Large intestine (tissue), 3 donors: ENCODE measurements at regions not wholly inside any gene's neighbourhood (a gene's known extent, or its start where the extent isn't known, plus 50 kb on each side); places are given as distances from the start of the nearest gene placed in this dataset.

ENCODE experiments used
- DNase-seq, 2 donors: peaks; one replicate each; pipeline versions ENCODE4 v3.0.0 to v3.0.0-alpha.2; 2013
- H3K27ac ChIP-seq: one replicate; pipeline ENCODE4 v1.5.1; 2013; ENCODE audit warnings: low read length
- H3K27me3 ChIP-seq: 2 replicates; pipeline ENCODE4 v1.6.1; 2013; ENCODE audit warnings: low read length; ENCODE audit not compliant: control insufficient read depth, insufficient read depth
- H3K36me3 ChIP-seq: 2 replicates; pipeline ENCODE4 v1.6.1; 2013; ENCODE audit warnings: low read length; ENCODE audit not compliant: control insufficient read depth, insufficient read depth
- H3K4me1 ChIP-seq: one replicate; pipeline ENCODE4 v1.6.1; 2013; ENCODE audit warnings: low read length; ENCODE audit not compliant: control insufficient read depth, insufficient read depth
- H3K4me3 ChIP-seq: one replicate; pipeline ENCODE4 v1.5.1; 2013; ENCODE audit warnings: low read length
- H3K9me3 ChIP-seq: one replicate; pipeline ENCODE4 v1.6.1; 2013; ENCODE audit warnings: mild to moderate bottlenecking, low read depth, low read length, moderate library complexity; ENCODE audit not compliant: control insufficient read depth
- WGBS: methylation state at CpG from one replicate; pipeline ENCODE4 v1.1.5; 2013; ENCODE audit warnings: low lambda C conversion rate; ENCODE audit not compliant: insufficient coverage; 5-methylcytosine and 5-hydroxymethylcytosine counted together

GRCh38 chr18:1464444-1465217, 560.0 kb downstream of the ADCYAP1 start:
- Histone ChIP-seq H3K4me3 (no peak overlapping the region), H3K27ac (no peak overlapping the region), H3K9me3 (no peaks in the 10 kb centered on the region), H3K4me1 (no peaks in the 10 kb centered on the region), H3K36me3 (no peaks in the 10 kb centered on the region), H3K27me3 (no peaks in the 10 kb centered on the region)
- DNase-seq = no peak
- WGBS = 90% methylated on average over 2 of the region's 4 CpGs

- WGBS = 100% methylated on average over 2 of the region's 3 CpGs
- no peaks in the 10 kb centered on the region for H3K36me3 ChIP-seq
- H3K4me3 ChIP-seq = no peak overlapping the region
- H3K27me3 ChIP-seq = no peaks in the 10 kb centered on the region
- H3K9me3 ChIP-seq = no peaks in the 10 kb centered on the region
- no peaks in the 10 kb centered on the region for H3K4me1 ChIP-seq
- no peak for DNase-seq
- H3K27ac ChIP-seq = no peak overlapping the region
Measured at GRCh38 chr18:1466035-1466434, 561.4 kb downstream of the ADCYAP1 start.

GRCh38 chr18:1467461-1467964, 562.8 kb downstream of the ADCYAP1 start:
- Histone ChIP-seq H3K9me3 (no peaks in the 10 kb centered on the region), H3K27ac (no peak overlapping the region), H3K4me1 (no peaks in the 10 kb centered on the region), H3K36me3 (no peaks in the 10 kb centered on the region), H3K4me3 (no peak overlapping the region), H3K27me3 (no peaks in the 10 kb centered on the region)
- DNase-seq = no peak
- WGBS = no CpG with 5 or more reads among the region's 5 CpGs

- no peak for DNase-seq
- no peaks in the 10 kb centered on the region for H3K4me1 ChIP-seq
- no peaks in the 10 kb centered on the region for H3K27me3 ChIP-seq
- no peak overlapping the region for H3K27ac ChIP-seq
- H3K36me3 ChIP-seq = no peaks in the 10 kb centered on the region
- no peaks in the 10 kb centered on the region for H3K9me3 ChIP-seq
- 80% methylated on average over 1 of the region's 2 CpGs for WGBS
- no peak overlapping the region for H3K4me3 ChIP-seq
Measured at GRCh38 chr18:1468550-1468949, 563.9 kb downstream of the ADCYAP1 start.

GRCh38 chr18:1475867-1476266, 571.2 kb downstream of the ADCYAP1 start:
- DNase-seq = no peak
- no CpG with 5 or more reads among the region's 7 CpGs for WGBS
- H3K27me3 ChIP-seq = no peaks in the 10 kb centered on the region
- no peaks in the 10 kb centered on the region for H3K36me3 ChIP-seq
- H3K4me3 ChIP-seq = no peak overlapping the region
- H3K27ac ChIP-seq = no peak overlapping the region
- H3K9me3 ChIP-seq = no peaks in the 10 kb centered on the region
- no peaks in the 10 kb centered on the region for H3K4me1 ChIP-seq

GRCh38 chr18:1480309-1480708, 575.6 kb downstream of the ADCYAP1 start:
- Histone ChIP-seq H3K4me3 (no peak overlapping the region), H3K4me1 (no peaks in the 10 kb centered on the region), H3K9me3 (no peaks in the 10 kb centered on the region), H3K36me3 (no peaks in the 10 kb centered on the region), H3K27me3 (no peaks in the 10 kb centered on the region), H3K27ac (no peak overlapping the region)
- DNase-seq = no peak
- WGBS = no CpG with 5 or more reads among the region's 2 CpGs

- 100% methylated on average over 1 of the region's 1 CpG for WGBS
- no peaks in the 10 kb centered on the region for H3K27me3 ChIP-seq
- H3K36me3 ChIP-seq = no peaks in the 10 kb centered on the region
- H3K4me1 ChIP-seq = no peaks in the 10 kb centered on the region
- no peak overlapping the region for H3K27ac ChIP-seq
- no peak for DNase-seq
- no peak overlapping the region for H3K4me3 ChIP-seq
- H3K9me3 ChIP-seq = no peaks in the 10 kb centered on the region
Measured at GRCh38 chr18:1481577-1481976, 576.9 kb downstream of the ADCYAP1 start.

- Histone ChIP-seq H3K9me3 (no peaks in the 10 kb centered on the region), H3K4me1 (no peaks in the 10 kb centered on the region), H3K27me3 (no peaks in the 10 kb centered on the region), H3K4me3 (no peak overlapping the region), H3K36me3 (no peaks in the 10 kb centered on the region), H3K27ac (no peak overlapping the region)
- DNase-seq = no peak
Measured at GRCh38 chr18:1483385-1483784, 578.7 kb downstream of the ADCYAP1 start.

- no peaks in the 10 kb centered on the region for H3K36me3 ChIP-seq
- no peak overlapping the region for H3K27ac ChIP-seq
- H3K9me3 ChIP-seq = no peaks in the 10 kb centered on the region
- no peak for DNase-seq
- no peak overlapping the region for H3K4me3 ChIP-seq
- no peaks in the 10 kb centered on the region for H3K27me3 ChIP-seq
- H3K4me1 ChIP-seq = no peaks in the 10 kb centered on the region
- no CpG with 5 or more reads among the region's 2 CpGs for WGBS
Measured at GRCh38 chr18:1487457-1487856, 582.8 kb downstream of the ADCYAP1 start.

GRCh38 chr18:1488394-1488793, 583.7 kb downstream of the ADCYAP1 start:
- Histone ChIP-seq H3K36me3 (no peaks in the 10 kb centered on the region), H3K9me3 (no peaks in the 10 kb centered on the region), H3K4me1 (no peaks in the 10 kb centered on the region), H3K27me3 (no peaks in the 10 kb centered on the region), H3K27ac (no peak overlapping the region), H3K4me3 (no peak overlapping the region)
- DNase-seq = no peak
- no CpG with 5 or more reads among the region's 4 CpGs for WGBS

- no peaks in the 10 kb centered on the region for H3K36me3 ChIP-seq
- H3K4me1 ChIP-seq = no peaks in the 10 kb centered on the region
- DNase-seq = no peak
- H3K27ac ChIP-seq = no peak overlapping the region
- H3K4me3 ChIP-seq = no peak overlapping the region
- H3K9me3 ChIP-seq = no peaks in the 10 kb centered on the region
- no peaks in the 10 kb centered on the region for H3K27me3 ChIP-seq
- WGBS = no CpG with 5 or more reads among the region's 1 CpG
Measured at GRCh38 chr18:1488957-1489356, 584.3 kb downstream of the ADCYAP1 start.
